ENCODE measurements at regions not wholly inside any gene's neighbourhood (a gene's known extent, or its start where the extent isn't known, plus 50 kb on each side); places are given as distances from the start of the nearest gene placed in this dataset.

DNA sequence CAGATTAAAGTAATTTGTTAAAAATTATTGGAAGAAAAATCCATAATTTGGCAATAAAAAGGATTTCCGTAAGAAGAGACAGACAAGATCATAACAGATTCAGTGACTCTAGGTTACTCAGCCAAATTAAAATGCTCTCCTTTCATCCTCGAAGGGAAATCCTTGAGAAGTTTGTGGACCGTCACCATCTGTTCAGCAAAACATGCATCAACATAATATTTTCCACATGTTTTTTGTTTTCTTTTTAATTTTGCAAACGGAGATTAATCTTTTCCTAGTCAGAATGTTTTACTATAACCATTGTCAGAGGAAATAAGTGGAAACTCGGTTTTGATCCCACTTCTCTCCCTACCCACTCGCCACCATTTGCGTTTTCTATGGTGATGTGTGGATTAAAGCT lies 128.3 kb downstream of the TMCO5A start:
- Histone ChIP-seq H3K27ac (replicated peaks in 1 of 4) (no peak overlapping the region), H3K27me3 (no peaks in the 10 kb centered on the region), H3K36me3 (no peaks in the 10 kb centered on the region), H3K4me1 (no peaks in the 10 kb centered on the region), H3K4me3 (no peak overlapping the region), H3K9me3 (no peaks in the 10 kb centered on the region)
- intact Hi-C loops (cut with DNase I): no loop called here
- TF ChIP-seq CTCF (IDR thresholded peaks at IDR 0.05) (no peak), EP300 (IDR thresholded peaks at IDR 0.05) (no peak), POLR2A (IDR thresholded peaks at IDR 0.05; ENCODE audit: low read depth) (no peak), POLR2AphosphoS5 (IDR thresholded peaks at IDR 0.05) (no peak)
- no peak for DNase-seq (ENCODE audit: extremely low spot score)
- WGBS: 73% methylated on average over 7 of the region's 7 CpGs

GRCh38 chr15:38065721-38066345 lies 131.4 kb downstream of the TMCO5A start:
- Histone ChIP-seq H3K36me3 (no peaks in the 10 kb centered on the region), H3K27ac (replicated peaks in 1 of 4) (no peak overlapping the region), H3K4me3 (no peak overlapping the region), H3K9me3 (no peaks in the 10 kb centered on the region), H3K4me1 (peaks cover 5 to 21% (median 18%) of the 10 kb centered on the region in 4 donors), H3K27me3 (no peaks in the 10 kb centered on the region)
- no peak for DNase-seq (ENCODE audit: extremely low spot score)
- intact Hi-C loops (cut with DNase I): no loop called here
- no peak for TF ChIP-seq POLR2AphosphoS5 (IDR thresholded peaks at IDR 0.05)
- TF ChIP-seq EP300 (IDR thresholded peaks at IDR 0.05): no peak
- TF ChIP-seq CTCF (IDR thresholded peaks at IDR 0.05): no peak
- no peak for TF ChIP-seq POLR2A (IDR thresholded peaks at IDR 0.05; ENCODE audit: low read depth)
- 71% methylated on average over 5 of the region's 5 CpGs for WGBS

DNA sequence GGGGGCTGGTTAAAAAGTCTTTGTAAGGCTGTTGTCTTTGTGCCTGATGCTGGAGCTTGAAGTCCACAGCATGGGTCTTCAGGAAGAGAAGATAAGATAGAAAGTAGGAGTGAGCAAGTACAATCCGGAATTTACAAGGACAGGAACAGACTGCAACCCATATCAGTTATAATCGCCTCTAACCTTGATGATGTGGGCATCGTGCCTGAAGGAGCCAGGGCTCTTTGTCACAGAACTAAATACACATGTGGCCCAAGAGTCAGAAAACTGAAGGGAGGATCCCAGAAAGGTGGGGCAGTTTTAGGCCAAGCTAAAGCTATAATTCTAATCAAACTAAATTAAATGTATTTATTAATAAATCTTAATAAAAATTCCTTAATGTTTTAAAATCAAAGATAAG lies 132.2 kb downstream of the TMCO5A start:
- peaks cover 6 to 21% (median 20%) of the 10 kb centered on the region in 4 donors for H3K4me1 ChIP-seq
- no peak for TF ChIP-seq POLR2AphosphoS5 (IDR thresholded peaks at IDR 0.05)
- TF ChIP-seq POLR2A (IDR thresholded peaks at IDR 0.05; ENCODE audit: low read depth): no peak
- TF ChIP-seq CTCF (IDR thresholded peaks at IDR 0.05): no peak
- no peak for TF ChIP-seq EP300 (IDR thresholded peaks at IDR 0.05)
- intact Hi-C loops (cut with DNase I): no loop called here
- H3K36me3 ChIP-seq: no peaks in the 10 kb centered on the region
- no peak for DNase-seq (ENCODE audit: extremely low spot score)
- WGBS: 98% methylated on average over 3 of the region's 3 CpGs
- H3K4me3 ChIP-seq: no peak overlapping the region
- H3K27me3 ChIP-seq: no peaks in the 10 kb centered on the region
- no peak overlapping the region for H3K27ac ChIP-seq (replicated peaks in 1 of 4)
- H3K9me3 ChIP-seq: no peaks in the 10 kb centered on the region

- intact Hi-C loops (cut with DNase I): no loop called here
- H3K27ac ChIP-seq (replicated peaks in 1 of 4): peak overlapping the region; percentile 30 to 60 (median 51)
- H3K4me1 ChIP-seq: peaks cover 22 to 37% (median 35%) of the 10 kb centered on the region in 4 donors
- no peak for TF ChIP-seq CTCF (IDR thresholded peaks at IDR 0.05)
- TF ChIP-seq POLR2AphosphoS5 (IDR thresholded peaks at IDR 0.05): no peak
- no peak for TF ChIP-seq EP300 (IDR thresholded peaks at IDR 0.05)
- 42% methylated on average over 7 of the region's 7 CpGs for WGBS
- H3K9me3 ChIP-seq: no peaks in the 10 kb centered on the region
- no peak for DNase-seq (ENCODE audit: extremely low spot score)
- H3K27me3 ChIP-seq: no peaks in the 10 kb centered on the region
- H3K4me3 ChIP-seq: peak overlapping the region; percentile 12 to 33 (median 22)
- H3K36me3 ChIP-seq: no peaks in the 10 kb centered on the region
Observed at GRCh38 chr15:38068626-38069391, 134.4 kb downstream of the TMCO5A start.
